Gastroesophageal sphincter (tissue), 4 donors: ENCODE measurements at regions not wholly inside any gene's neighbourhood (a gene's known extent, or its start where the extent isn't known, plus 50 kb on each side); places are given as distances from the start of the nearest gene placed in this dataset.

Experiments
- ATAC-seq: fragments of 150-250 bp; one replicate; pipeline ENCODE4 v1.9.1; 2016; ENCODE audit warnings: mild to moderate bottlenecking, moderate library complexity
- H3K27ac ChIP-seq, 4 donors: fragments of 200-600 bp; sonication (generic) in 3 of 4; 1 replicate in 3 of 4; 2 replicates in 1 of 4; pipeline ENCODE4 v1.5.1; 2016 to 2019
- H3K27me3 ChIP-seq: fragments of 200-600 bp; sonication (generic); one replicate; pipeline ENCODE4 v1.5.1; 2019
- H3K36me3 ChIP-seq, 2 donors: fragments of 200-600 bp; sonication (generic); one replicate each; pipeline ENCODE4 v1.5.1; 2019; ENCODE audit warnings: control low read depth in 1 of 2
- H3K4me1 ChIP-seq, 3 donors: fragments of 200-600 bp; sonication (generic); 1 replicate in 2 of 3; 2 replicates in 1 of 3; pipeline ENCODE4 v1.5.1; 2016 to 2019; ENCODE audit warnings: control low read depth in 2 of 3
- H3K4me3 ChIP-seq, 2 donors: fragments of 200-600 bp; sonication (generic); one replicate each; pipeline ENCODE4 v1.5.1; 2019; ENCODE audit warnings: mild to moderate bottlenecking in 1 of 2, moderate library complexity in 1 of 2
- H3K9me3 ChIP-seq, 3 donors: fragments of 200-600 bp; sonication (generic); one replicate each; pipeline ENCODE4 v1.5.1; 2017 to 2019; ENCODE audit warnings: control low read depth in 2 of 3
- CTCF ChIP-seq, 4 experiments: fragments of 200-600 bp in 2 of 4; fragments of 450-650 bp in 2 of 4; sonication (generic) in 1 of 4; IDR thresholded peaks; one replicate each; pipeline ENCODE4 v1.5.1; 2017 to 2019; ENCODE audit warnings: antibody characterized with exemption in 4 of 4, mild to moderate bottlenecking in 2 of 4, moderate library complexity in 2 of 4
- EP300 ChIP-seq: sonication (generic); formaldehyde crosslinking; IDR thresholded peaks from one replicate; pipeline ENCODE4 v1.6.1; 2017; ENCODE audit warnings: antibody characterized with exemption, mild to moderate bottlenecking
- POLR2A ChIP-seq, 2 donors: fragments of 450-650 bp; IDR thresholded peaks; one replicate each; pipeline ENCODE4 v1.6.1; 2017; ENCODE audit warnings: antibody characterized with exemption in 2 of 2, mild to moderate bottlenecking in 2 of 2, moderate library complexity in 1 of 2
- POLR2AphosphoS5 ChIP-seq: sonication (generic); formaldehyde crosslinking; IDR thresholded peaks from one replicate; pipeline ENCODE4 v1.6.1; 2017; ENCODE audit warnings: antibody characterized with exemption
- WGBS, 2 donors: methylation state at CpG; one replicate each; pipeline ENCODE4 v1.1.5; 2018; ENCODE audit warnings: low coverage in 1 of 2; 5-methylcytosine and 5-hydroxymethylcytosine counted together

GRCh38 chr12:33721561-33721960, 281.9 kb upstream of the SYT10 start:
- TF ChIP-seq POLR2AphosphoS5 (no peak), CTCF (IDR thresholded peaks at IDR 0.05) (no peak), POLR2A (IDR thresholded peaks at IDR 0.05) (no peak), EP300 (no peak)
- Histone ChIP-seq H3K9me3 (no peaks in the 10 kb centered on the region), H3K4me1 (no peaks in the 10 kb centered on the region), H3K36me3 (no peaks in the 10 kb centered on the region), H3K27ac (no peak overlapping the region), H3K27me3 (no peaks in the 10 kb centered on the region), H3K4me3 (no peak overlapping the region)
- ATAC-seq = no peak
- 62% methylated on average over 2 of the region's 2 CpGs for WGBS, 2 donors

GRCh38 chr12:33724867-33725266, 285.2 kb upstream of the SYT10 start:
- TF ChIP-seq EP300 = no peak
- no peak for TF ChIP-seq POLR2A (IDR thresholded peaks at IDR 0.05)
- no peak for TF ChIP-seq CTCF (IDR thresholded peaks at IDR 0.05)
- TF ChIP-seq POLR2AphosphoS5 = no peak
- H3K36me3 ChIP-seq = no peaks in the 10 kb centered on the region
- H3K27ac ChIP-seq = no peak overlapping the region
- H3K9me3 ChIP-seq = peaks cover 0 to 4% (median 0%) of the 10 kb centered on the region in 3 donors
- WGBS, 2 donors = 42 to 71% methylated on average over 3 to 4 of the region's 4 CpGs
- H3K27me3 ChIP-seq = no peaks in the 10 kb centered on the region
- H3K4me3 ChIP-seq = no peak overlapping the region
- no peaks in the 10 kb centered on the region for H3K4me1 ChIP-seq
- ATAC-seq = no peak

- Histone ChIP-seq H3K4me1 (no peaks in the 10 kb centered on the region), H3K9me3 (peaks cover 0 to 1% (median 0%) of the 10 kb centered on the region in 3 donors), H3K4me3 (no peak overlapping the region), H3K36me3 (no peaks in the 10 kb centered on the region), H3K27me3 (no peaks in the 10 kb centered on the region), H3K27ac (no peak overlapping the region)
- TF ChIP-seq POLR2AphosphoS5 (no peak), POLR2A (IDR thresholded peaks at IDR 0.05) (no peak), CTCF (IDR thresholded peaks at IDR 0.05) (no peak), EP300 (no peak)
- WGBS, 2 donors = 71 to 76% methylated on average over 2 of the region's 2 CpGs
- no peak for ATAC-seq
These were observed 287.4 kb upstream of the ALG10 start for GRCh38 chr12:33734871-33735270.

GRCh38 chr12:33752854-33753253, 269.4 kb upstream of the ALG10 start:
- H3K4me3 ChIP-seq = no peak overlapping the region
- no peak for ATAC-seq
- H3K27ac ChIP-seq = no peak overlapping the region
- H3K27me3 ChIP-seq = no peaks in the 10 kb centered on the region
- no peaks in the 10 kb centered on the region for H3K36me3 ChIP-seq
- WGBS, 2 donors = 27 to 50% methylated on average over 1 of the region's 1 CpG
- H3K9me3 ChIP-seq = no peaks in the 10 kb centered on the region
- no peaks in the 10 kb centered on the region for H3K4me1 ChIP-seq
- TF ChIP-seq POLR2A (IDR thresholded peaks at IDR 0.05) = no peak
- no peak for TF ChIP-seq CTCF (IDR thresholded peaks at IDR 0.05)
- TF ChIP-seq POLR2AphosphoS5 = no peak
- TF ChIP-seq EP300 = no peak

- Histone ChIP-seq H3K4me1 (no peaks in the 10 kb centered on the region), H3K36me3 (no peaks in the 10 kb centered on the region), H3K4me3 (no peak overlapping the region), H3K9me3 (no peaks in the 10 kb centered on the region), H3K27ac (no peak overlapping the region), H3K27me3 (no peaks in the 10 kb centered on the region)
- TF ChIP-seq POLR2AphosphoS5 = no peak
- TF ChIP-seq POLR2A (IDR thresholded peaks at IDR 0.05) = no peak
- WGBS, 2 donors = 69 to 73% methylated on average over 3 of the region's 3 CpGs
- no peak for ATAC-seq
These were observed 264.6 kb upstream of the ALG10 start for GRCh38 chr12:33757701-33758100.

- Histone ChIP-seq H3K27ac (no peak overlapping the region), H3K4me3 (no peak overlapping the region), H3K4me1 (no peaks in the 10 kb centered on the region), H3K36me3 (no peaks in the 10 kb centered on the region), H3K27me3 (no peaks in the 10 kb centered on the region), H3K9me3 (no peaks in the 10 kb centered on the region)
- ATAC-seq = no peak
- WGBS, 2 donors = 29 to 58% methylated on average over 2 of the region's 2 CpGs
- TF ChIP-seq CTCF (IDR thresholded peaks at IDR 0.05) (no peak), EP300 (no peak), POLR2AphosphoS5 (no peak), POLR2A (IDR thresholded peaks at IDR 0.05) (no peak)
These were observed 263.0 kb upstream of the ALG10 start for GRCh38 chr12:33759279-33759678.
